Right cardiac atrium (tissue), 5 donors: ENCODE measurements at regions not wholly inside any gene's neighbourhood (a gene's known extent, or its start where the extent isn't known, plus 50 kb on each side); places are given as distances from the start of the nearest gene placed in this dataset.

Experiments
- ATAC-seq, 2 donors: fragments of 200-7000 bp; cut with Tn5 transposase; one replicate each; pipeline versions ENCODE4 v1.8.0 to v1.9.1; 2020; ENCODE audit warnings: moderate library complexity in 2 of 2, mild to moderate bottlenecking in 1 of 2
- DNase-seq, 3 donors: peaks; one replicate each; pipeline ENCODE4 v3.0.0-alpha.2; 2020
- H3K27ac ChIP-seq: one replicate; pipeline ENCODE4 v1.5.1; 2013; ENCODE audit warnings: mild to moderate bottlenecking, low read length, control low read depth, moderate library complexity
- H3K27me3 ChIP-seq: one replicate; pipeline ENCODE4 v1.6.1; 2013; ENCODE audit not compliant: control insufficient read depth, insufficient read depth
- H3K4me1 ChIP-seq: one replicate; pipeline ENCODE4 v1.6.1; 2013; ENCODE audit warnings: low read length; ENCODE audit not compliant: control insufficient read depth, insufficient read depth
- H3K4me3 ChIP-seq: one replicate; pipeline ENCODE4 v1.5.1; 2013; ENCODE audit warnings: low read length, control low read depth
- H3K9me3 ChIP-seq: one replicate; pipeline ENCODE4 v1.6.1; 2013; ENCODE audit warnings: low read length; ENCODE audit not compliant: control insufficient read depth
- WGBS: extraction: QIAGEN DNeasy Blood & Tissue Kit; methylation state at CpG from one replicate; pipeline ENCODE4 v1.1.7; 2013; 5-methylcytosine and 5-hydroxymethylcytosine counted together
- intact Hi-C, 4 donors: fragments of 100-400 bp; cut with DNase I; formaldehyde crosslinking; loops; one replicate each; pipeline versions ENCODE4 v1.11.0 to v1.14.0; 2022 to 2023
- donor health status: healthy with polysubstance abuse.
- donor health status: DM: no; HTN: yes; CAD: no.
- donor health status: DM: no; HTN: no; CAD: no.
- donor health status: DM: no; HTN: yes; CAD: no; lungs with severe emphysema.
- donor health status: DM: yes; HTN: yes; CAD: no.

DNA sequence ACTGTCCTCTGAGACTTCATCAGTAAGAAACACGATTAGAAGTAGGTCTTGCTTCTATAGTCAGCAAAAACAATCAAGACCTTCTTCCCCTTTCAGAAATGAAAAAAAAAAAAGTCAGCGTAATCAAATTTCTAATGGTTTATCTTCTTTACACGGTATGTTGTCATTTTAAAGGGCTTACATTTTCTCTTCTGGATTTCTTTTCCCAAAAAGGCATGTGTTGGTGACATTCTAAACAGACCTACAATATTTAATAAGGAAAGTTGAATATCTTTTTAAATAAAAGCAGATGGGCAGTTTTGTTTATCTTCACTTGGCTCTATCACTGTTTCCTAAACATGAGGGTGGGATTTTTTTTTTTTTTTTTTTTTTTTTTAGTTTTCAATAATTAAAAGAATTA is 197.3 kb upstream of the ADAMTS9 start:
- 53% methylated on average over 3 of the region's 3 CpGs for WGBS
- H3K4me3 ChIP-seq = no peak overlapping the region
- ATAC-seq (no peak), DNase-seq (no peak)
- H3K27me3 ChIP-seq = no peaks in the 10 kb centered on the region
- H3K9me3 ChIP-seq = no peaks in the 10 kb centered on the region
- H3K27ac ChIP-seq = no peak overlapping the region
- peaks cover 2% of the 10 kb centered on the region for H3K4me1 ChIP-seq
- intact Hi-C loops = no loop called here

DNA sequence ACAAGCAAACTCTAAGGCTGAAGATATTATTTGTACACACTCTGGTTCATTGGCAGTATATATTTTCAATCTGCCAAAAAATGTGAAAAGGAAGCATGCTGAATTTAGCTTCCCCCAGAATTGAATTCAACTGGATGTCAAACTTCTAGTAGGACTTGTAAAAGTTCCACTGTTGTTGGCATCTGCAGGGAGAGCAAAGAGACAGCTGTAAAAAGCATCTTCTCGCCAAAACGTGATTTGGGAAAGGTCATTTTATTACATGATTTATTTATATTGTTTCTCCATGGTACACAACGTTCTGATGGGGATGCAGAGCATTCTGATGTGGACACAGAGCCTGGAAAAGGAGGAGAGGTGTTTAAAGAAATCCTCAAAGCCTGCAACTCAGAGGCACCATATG is 196.7 kb upstream of the ADAMTS9 start:
- no peaks in the 10 kb centered on the region for H3K27me3 ChIP-seq
- DNase-seq = no peak
- no peak overlapping the region for H3K4me3 ChIP-seq
- no peak for ATAC-seq
- H3K27ac ChIP-seq = no peak overlapping the region
- H3K9me3 ChIP-seq = no peaks in the 10 kb centered on the region
- 29% methylated on average over 3 of the region's 3 CpGs for WGBS
- no peaks in the 10 kb centered on the region for H3K4me1 ChIP-seq
- intact Hi-C loops = no loop called here

DNA sequence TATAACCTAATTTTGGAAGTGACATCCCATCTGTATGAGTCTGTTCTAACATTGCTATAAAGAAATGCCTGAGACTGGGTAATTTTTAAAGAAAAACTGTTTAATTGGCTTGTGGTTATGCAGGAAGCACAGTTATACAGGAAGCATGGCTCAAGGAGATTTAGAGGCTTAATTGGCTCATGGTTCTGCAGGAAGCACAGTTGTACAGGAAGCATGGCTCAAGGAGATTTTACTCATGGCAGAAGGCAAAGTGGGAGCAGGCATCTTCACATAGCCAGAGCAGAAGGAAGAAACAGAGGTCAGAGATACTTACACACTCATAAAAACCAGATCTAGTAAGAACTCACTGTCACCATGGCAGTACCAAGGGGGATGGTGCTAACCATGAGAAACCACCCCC is 193.1 kb upstream of the ADAMTS9 start:
- no peak overlapping the region for H3K4me3 ChIP-seq
- intact Hi-C loops = no loop called here
- H3K9me3 ChIP-seq = no peaks in the 10 kb centered on the region
- DNase-seq (no peak), ATAC-seq (no peak)
- no peak overlapping the region for H3K27ac ChIP-seq
- H3K4me1 ChIP-seq = no peaks in the 10 kb centered on the region
- H3K27me3 ChIP-seq = no peaks in the 10 kb centered on the region

DNA sequence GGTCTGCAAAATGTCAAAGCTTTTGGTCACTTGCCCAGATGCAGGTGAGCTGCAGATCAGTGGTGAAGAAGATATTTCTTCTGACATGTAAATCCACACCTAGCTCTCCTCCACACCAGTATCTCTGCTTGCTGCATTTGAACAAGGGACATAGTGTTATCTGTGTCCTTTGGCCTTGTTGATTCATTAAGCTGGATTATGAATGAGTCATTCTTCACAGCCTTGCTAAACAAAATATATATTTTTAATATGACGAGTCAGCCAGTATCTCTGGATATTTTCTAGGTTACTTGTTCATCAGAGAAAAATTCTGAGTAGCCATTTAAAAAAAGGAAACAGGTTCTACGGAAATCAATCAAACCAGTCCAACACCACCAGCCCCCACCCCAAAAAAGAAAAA is 190.6 kb upstream of the ADAMTS9 start:
- no peak for DNase-seq
- ATAC-seq = no peak
- intact Hi-C loops = no loop called here
- no peaks in the 10 kb centered on the region for H3K9me3 ChIP-seq
- WGBS = 88% methylated on average over 2 of the region's 2 CpGs
- H3K4me3 ChIP-seq = no peak overlapping the region
- no peaks in the 10 kb centered on the region for H3K27me3 ChIP-seq
- H3K4me1 ChIP-seq = no peaks in the 10 kb centered on the region
- H3K27ac ChIP-seq = no peak overlapping the region

DNA sequence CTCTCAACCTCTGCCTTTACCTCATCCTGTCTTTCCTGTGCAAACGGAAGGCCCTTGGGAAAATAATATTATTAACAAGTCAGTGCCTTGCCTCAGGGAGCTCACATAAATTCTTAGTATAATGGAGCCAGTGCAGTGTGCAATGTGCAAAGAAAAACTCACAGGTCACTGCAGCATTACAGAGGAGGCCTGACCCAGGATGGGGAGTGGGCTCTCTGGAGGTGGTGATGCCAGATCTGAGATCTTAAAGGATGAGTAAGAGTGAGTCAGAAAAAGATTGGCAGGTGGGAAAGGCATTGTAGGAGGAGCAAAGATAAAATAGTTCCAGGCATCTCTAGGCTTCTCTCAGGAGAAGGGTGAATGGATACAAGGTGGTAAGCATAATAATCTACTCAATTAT is 185.6 kb upstream of the ADAMTS9 start:
- DNase-seq (no peak), ATAC-seq (no peak)
- intact Hi-C loops = no loop called here
- Histone ChIP-seq H3K4me3 (no peak overlapping the region), H3K27me3 (no peaks in the 10 kb centered on the region), H3K9me3 (no peaks in the 10 kb centered on the region), H3K27ac (no peak overlapping the region), H3K4me1 (no peaks in the 10 kb centered on the region)
- 67% methylated on average over 1 of the region's 1 CpG for WGBS

DNA sequence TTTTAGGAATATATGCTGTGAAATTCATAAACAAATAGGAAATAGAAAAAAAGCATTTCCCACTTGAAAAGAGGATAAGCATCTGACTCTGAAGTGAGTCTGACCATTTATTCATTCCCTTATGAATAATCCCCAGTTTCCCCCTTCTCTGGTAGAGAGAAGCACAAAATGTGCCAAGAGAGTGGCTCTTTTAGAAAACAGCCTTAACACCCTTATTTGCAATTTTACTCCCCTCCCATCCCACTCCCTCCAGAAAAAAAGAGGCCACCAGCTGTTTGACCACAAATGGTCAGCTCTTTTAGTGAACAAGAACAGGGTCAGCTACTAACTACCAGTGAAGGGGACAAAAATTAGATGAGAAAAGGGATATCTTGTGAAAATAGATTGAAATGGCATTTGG is 184.5 kb upstream of the ADAMTS9 start:
- Histone ChIP-seq H3K27ac (no peak overlapping the region), H3K27me3 (no peaks in the 10 kb centered on the region), H3K9me3 (no peaks in the 10 kb centered on the region), H3K4me3 (no peak overlapping the region), H3K4me1 (no peaks in the 10 kb centered on the region)
- intact Hi-C loops = no loop called here
- no peak for ATAC-seq
- DNase-seq = no peak

DNA sequence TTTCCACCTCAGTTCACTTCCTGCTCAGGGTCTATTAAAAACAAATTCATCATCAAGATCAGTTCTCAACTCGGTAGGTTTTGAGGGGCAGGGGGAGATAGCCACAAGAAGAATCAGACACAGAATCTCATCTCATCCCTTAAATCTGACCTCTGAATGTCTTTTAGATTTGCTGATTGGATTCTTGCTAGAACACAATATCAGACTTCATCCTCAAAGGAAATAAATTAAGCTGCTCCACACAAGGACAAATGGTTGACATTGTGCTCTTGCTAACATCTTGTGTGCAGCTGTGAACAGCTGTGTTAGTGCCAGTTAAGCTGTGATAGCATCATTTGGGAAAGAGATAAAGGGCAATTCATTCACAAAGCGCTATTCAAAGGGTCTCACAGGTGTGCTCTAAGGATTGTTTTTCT is 184.0 kb upstream of the ADAMTS9 start:
- ATAC-seq = no peak
- WGBS = 67% methylated on average over 2 of the region's 2 CpGs
- Histone ChIP-seq H3K4me3 (no peak overlapping the region), H3K27me3 (no peaks in the 10 kb centered on the region), H3K9me3 (no peaks in the 10 kb centered on the region), H3K27ac (no peak overlapping the region), H3K4me1 (no peaks in the 10 kb centered on the region)
- no peak for DNase-seq
- intact Hi-C loops = no loop called here

DNA sequence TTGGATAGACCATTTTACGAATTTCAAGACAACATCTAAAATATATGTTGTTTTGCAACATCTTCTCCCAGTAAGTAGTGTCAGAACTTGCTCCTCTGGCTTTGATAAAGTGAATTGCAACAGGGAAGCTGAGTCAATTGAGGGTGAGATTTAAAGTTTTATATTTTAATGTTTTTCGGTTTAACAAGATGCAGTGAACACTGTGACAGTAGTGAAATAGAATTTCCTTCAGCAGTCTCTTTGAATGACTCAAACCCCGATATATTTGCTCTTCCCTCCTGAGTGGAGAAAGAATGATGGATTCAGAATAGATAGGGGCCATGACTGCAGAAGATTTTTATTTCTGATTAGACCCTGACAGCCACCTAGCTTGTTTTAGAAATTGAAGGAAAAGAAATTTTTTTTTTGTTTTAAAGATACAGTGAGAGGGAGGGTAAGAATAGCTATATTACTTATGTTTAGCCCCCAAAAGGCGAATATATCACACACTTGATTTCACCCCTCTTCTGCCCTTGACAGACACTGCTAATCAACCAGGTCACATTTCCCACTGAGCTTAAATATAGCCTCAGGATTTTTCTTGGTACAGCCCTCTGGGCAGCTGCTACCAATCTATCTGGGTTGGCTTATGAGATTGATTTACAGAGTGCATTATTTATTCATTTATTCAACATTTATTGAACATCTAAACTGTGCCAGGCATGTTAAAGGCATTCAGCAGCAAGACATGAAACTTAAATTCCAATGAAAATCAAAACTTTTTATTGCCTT is 183.3 kb upstream of the ADAMTS9 start:
- ATAC-seq (no peak), DNase-seq (no peak)
- intact Hi-C loops = no loop called here
- 80% methylated on average over 4 of the region's 4 CpGs for WGBS
- Histone ChIP-seq H3K27ac (no peak overlapping the region), H3K27me3 (no peaks in the 10 kb centered on the region), H3K9me3 (no peaks in the 10 kb centered on the region), H3K4me3 (no peak overlapping the region), H3K4me1 (no peaks in the 10 kb centered on the region)

DNA sequence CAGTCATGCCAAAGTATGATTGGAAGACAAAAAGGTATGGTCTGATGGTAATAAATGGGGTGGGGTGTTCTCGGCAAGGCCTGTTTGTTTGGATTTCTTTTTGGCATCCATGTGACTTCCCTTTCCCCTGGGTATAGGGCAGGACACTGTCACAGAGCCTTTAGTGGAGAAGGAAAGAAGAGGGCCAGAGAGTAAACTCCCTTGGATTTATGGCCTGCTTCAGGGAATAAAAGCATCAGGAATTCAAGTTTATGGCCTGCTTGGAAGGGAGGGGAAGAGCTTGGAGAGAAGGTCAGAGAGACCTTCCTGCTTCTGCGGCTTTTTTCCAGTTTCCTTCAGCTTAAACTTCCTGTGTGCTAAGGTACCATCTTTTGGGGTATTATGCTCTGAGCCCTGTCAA is 179.4 kb upstream of the ADAMTS9 start:
- DNase-seq (no peak), ATAC-seq (peak in 1 of 2 donors; percentile 50)
- 67% methylated on average over 2 of the region's 2 CpGs for WGBS
- intact Hi-C loops = no loop called here
- H3K27me3 ChIP-seq = no peaks in the 10 kb centered on the region
- H3K4me1 ChIP-seq = no peaks in the 10 kb centered on the region
- H3K4me3 ChIP-seq = no peak overlapping the region
- H3K27ac ChIP-seq = no peak overlapping the region
- H3K9me3 ChIP-seq = no peaks in the 10 kb centered on the region

DNA sequence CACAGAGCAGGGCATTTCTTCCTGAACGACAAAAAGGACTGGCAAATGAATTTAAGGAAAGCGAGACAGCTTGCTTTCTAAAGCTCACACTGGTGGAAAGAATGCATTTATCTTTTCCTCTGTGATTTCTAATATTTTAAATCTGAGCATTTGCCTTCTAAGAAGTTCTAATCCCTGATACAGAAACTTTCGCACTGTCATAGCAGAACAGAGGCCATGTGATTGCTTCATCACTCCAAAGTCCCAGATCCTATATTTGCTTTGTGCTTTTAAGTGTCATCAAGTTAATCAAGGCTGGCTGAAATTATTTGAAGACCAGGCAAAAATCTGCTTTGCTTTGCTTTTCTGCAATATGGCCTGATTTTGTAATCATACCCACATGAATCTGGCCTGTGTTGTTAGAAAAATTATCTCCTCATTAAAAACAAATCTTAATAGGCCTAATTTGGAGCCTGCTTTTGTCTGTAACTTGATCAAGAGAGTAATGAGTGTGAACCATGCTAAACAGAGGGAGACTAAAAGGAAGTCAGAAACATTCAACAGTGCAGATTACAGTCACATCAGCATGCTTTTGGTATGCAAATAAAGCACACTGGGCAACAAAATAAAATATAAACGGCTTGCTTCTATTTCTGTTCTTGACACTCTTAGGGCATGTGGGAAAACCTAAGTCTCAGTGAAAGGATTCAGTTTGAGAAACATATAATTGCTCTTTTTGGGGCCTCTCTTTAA is 178.2 kb upstream of the ADAMTS9 start:
- Histone ChIP-seq H3K27ac (no peak overlapping the region), H3K9me3 (no peaks in the 10 kb centered on the region), H3K4me1 (no peaks in the 10 kb centered on the region), H3K27me3 (no peaks in the 10 kb centered on the region), H3K4me3 (no peak overlapping the region)
- intact Hi-C loops = no loop called here
- WGBS = 70% methylated on average over 4 of the region's 4 CpGs
- ATAC-seq = no peak
- DNase-seq = no peak

DNA sequence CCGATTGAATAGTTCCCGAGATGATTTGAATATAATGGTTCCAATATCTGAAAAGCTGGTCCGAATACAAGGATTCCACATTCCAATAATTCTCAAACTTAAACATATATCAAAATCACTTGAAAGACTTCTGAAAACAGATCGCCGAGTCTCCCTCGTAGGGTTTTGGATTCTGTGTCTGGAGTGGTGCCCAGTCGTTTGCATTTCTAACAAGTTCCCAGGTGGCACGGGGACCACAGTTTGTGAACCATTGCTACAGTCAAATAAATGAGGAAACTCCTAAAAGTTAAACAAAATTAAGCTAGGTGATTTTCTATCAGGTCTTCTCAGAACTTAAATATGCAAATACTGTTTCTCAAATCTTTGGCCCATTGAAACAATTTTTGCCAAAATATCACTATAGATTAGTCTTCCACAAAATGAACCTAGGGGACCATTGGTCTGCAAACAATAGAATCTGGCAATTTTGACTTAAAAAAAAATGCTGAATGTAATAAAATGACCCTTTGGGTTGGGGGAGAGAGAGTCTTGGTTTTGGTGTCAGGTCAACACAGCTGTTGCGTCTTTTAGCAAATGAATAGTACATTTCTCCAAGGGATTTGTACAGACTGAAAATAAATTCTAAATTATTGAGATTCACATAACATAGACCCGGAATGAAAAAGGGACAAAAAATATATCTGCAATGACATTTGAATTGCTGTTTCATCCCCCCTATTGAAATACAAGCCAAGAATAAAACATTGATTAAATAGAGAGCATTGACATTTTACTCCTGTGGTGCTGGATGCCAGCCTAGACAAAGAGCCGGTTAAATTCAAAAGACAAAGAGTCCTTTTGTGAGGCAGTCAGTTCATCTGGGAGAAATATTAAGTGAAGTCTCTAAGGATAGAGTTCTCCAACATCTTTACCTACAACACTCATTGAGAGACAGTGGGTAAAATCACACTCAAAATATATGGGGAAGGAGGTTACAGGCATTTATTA is 175.7 kb upstream of the ADAMTS9 start:
- 92% methylated on average over 11 of the region's 11 CpGs for WGBS
- peaks cover 2% of the 10 kb centered on the region for H3K4me1 ChIP-seq
- no peak overlapping the region for H3K4me3 ChIP-seq
- H3K9me3 ChIP-seq = no peaks in the 10 kb centered on the region
- ATAC-seq = no peak
- H3K27ac ChIP-seq = no peak overlapping the region
- DNase-seq = no peak
- intact Hi-C loops = no loop called here
- H3K27me3 ChIP-seq = no peaks in the 10 kb centered on the region
